Posterior cingulate gyrus (tissue), 11 donors: ENCODE measurements at regions not wholly inside any gene's neighbourhood (a gene's known extent, or its start where the extent isn't known, plus 50 kb on each side); places are given as distances from the start of the nearest gene placed in this dataset.

Experiments
- DNase-seq, 10 donors: peaks; one replicate each; pipeline versions ENCODE4 v3.0.0 to v3.0.0-alpha.2; 2020 to 2021; ENCODE audit warnings: mixed read lengths in 3 of 10
- intact Hi-C: fragments of 100-400 bp; cut with DNase I; formaldehyde crosslinking; loops from one replicate; pipeline ENCODE4 v1.15.1; 2023

DNA sequence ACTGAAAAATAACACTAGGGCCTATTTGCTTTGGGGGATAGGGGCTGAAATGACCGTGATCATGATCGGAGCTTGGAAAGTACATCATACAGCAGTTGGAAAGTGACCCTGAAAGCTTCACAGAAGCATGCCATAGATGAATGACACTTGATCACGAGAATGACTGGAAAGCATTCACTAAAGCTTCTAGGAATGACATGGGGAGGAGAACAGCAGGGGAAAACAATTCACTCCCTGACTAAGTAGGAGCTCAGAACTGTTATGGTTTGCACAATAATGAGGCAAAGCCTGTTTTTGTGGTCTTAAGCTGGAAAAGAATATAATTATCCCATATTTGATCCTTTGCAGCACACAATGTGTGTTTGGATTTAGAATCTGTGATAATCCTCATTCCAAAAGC is 237.5 kb downstream of the NOL4 start:
- intact Hi-C loops, result no loop called here
- no peak for DNase-seq

DNA sequence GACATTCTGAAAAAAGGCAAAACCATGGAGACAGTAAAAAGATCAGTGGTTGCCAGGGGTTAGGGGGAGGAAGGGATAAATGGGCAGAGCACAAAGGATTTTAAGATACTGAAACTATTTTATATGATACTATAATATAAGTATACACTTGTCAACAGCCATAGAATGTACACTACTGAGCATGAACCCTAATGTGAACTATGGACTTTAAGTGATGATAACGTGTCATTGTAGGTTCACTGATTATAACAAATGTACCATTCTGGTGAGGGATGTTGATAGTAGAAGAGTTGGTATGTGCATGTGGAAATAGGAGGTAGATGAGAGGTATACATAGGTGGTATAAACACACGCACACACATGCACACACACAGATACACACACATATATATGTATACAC is 241.6 kb downstream of the NOL4 start:
- no peak for DNase-seq
- intact Hi-C loops, result no loop called here

DNA sequence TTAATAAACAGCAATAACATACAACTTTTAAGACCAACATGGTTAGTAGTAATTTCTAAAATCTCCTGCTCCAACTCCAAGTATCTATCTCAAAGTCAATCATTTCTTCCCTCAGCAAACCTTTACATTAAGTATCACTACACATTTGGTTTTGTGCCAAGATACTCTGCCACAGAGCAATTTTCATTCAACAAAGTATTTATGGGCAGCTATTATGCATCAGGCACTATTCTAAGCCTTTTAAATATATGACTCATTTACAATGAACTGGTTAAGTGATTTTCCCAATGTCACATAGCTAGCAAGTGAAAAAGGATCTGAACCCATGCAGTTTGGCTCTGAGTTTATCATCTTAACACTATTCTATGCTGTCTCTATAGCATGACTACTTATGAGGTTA is 264.3 kb downstream of the NOL4 start:
- DNase-seq, result no peak

DNA sequence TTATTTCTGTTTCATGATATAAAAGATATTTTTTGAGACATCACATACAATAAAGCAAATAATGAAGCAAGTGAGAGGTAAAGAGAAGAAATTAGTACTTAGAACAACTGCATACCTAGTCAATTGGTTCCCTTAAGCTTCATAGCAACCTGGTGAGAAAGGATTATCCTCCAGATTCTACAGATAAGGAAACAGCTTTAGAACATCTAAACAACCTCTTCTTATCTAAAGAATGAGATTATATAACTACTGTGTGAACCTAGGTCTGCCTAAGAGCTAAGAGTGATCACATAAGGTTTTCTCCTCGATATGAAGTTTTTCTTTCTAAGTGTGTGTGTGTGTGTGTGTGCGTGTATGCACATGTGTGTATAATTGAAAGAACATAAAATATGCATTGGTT is 265.1 kb downstream of the NOL4 start:
- intact Hi-C loops, result no loop called here

More for the DNA sequence above, 264.3 kb downstream of the NOL4 start:
- intact Hi-C loops, result no loop called here

DNA sequence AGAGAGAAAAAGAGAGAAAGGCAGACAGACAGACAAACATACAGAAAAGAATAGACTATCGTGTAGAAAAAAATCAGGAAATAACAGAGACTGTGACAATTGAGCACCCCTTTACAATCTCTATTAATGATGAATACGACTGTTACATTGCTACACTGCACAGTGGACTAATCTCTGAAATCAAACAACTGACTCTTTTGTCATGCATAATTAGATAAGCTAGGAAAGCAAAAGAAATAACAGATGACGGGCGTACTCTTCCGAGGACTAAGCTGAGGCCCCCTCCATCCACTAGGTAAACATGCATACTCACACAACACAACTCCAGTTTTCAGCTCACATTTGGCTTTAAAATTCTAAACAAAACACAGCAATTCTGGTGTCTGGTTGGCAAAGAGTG is 267.0 kb downstream of the NOL4 start:
- intact Hi-C loops, result no loop called here
- no peak for DNase-seq

More for the DNA sequence above, 265.1 kb downstream of the NOL4 start:
- DNase-seq, result no peak

DNA sequence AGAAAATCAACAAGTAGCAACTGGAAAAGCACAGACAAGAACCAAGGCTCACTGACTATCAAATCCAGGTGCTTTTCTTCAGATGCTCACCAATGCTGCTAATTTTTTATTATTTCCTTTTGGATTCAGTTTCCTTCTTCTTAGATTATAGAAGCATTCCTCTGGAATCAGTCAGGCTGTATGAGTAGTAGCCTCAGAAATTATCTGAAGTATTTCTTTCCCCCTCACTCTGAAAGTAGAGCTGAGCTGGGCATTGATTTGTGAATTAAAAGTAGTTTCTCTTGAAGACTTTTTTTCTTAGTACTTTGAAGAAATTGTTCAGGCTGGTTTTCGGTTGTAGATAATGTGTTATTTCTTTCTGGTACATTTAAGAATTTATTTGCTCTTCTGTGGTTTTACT is 273.7 kb downstream of the NOL4 start:
- DNase-seq, result no peak
- intact Hi-C loops, result no loop called here

DNA sequence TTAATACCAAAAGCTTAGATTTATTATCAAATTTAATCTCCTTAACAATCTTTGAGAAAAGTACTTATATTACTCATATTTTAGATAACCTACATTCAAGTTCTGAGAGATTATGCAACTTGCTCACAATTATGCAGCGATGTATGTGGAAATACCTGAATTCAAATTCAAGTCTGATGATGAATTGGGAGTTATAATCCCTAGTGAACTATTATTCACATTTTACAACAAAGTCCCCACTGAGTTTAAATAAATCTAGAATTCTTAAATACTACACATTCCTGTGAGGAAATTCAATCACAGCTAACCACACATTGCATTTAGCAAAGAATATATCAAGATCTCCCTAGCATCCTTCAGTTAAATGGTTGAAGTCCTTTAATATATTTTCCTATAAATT is 278.4 kb downstream of the NOL4 start:
- no peak for DNase-seq
- intact Hi-C loops, result no loop called here

DNA sequence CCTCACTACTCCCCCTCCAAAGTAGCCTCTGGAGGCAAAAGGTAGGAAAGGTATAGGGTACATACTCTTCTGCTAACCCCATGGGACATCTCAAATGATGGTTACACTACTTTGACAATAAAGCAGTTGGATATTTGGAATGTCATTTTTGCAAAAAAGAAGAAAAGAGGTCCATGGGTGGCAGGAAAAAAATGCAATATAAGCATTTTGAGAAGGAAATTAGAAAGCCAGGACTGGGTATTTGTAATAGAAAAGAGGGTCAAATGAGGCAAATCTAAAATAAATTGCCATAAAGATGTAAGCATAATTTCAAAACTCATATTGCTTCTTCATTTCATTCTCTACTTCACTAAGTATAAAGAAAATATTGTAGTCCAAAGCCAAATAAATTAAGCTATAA is 280.2 kb downstream of the NOL4 start:
- no peak for DNase-seq
- intact Hi-C loops, result no loop called here

DNA sequence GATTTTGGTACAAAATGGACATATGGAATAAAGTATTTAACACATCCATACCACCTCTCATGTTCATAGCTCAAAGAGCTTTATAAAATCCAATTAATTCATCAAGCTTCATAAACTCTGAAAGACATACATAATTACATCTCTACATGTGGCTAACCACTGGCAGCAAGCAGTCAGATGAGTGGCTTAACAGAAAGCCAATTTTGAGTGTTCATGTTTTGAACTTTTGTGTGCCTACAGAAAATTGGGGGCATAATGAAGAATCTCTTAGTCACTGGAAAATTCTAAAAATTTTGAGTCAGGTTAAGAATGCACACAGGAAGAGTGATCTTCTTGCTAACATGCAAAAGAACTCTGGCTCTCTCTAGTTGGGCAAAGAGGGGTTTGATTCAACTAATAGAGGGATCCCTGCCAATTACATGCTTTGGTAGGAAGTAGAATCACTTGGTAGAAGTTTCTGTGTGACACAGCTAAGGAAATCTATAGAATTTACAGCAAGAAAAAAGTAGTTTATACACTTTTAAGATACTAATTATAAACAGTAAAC is 287.4 kb downstream of the NOL4 start:
- no peak for DNase-seq
- intact Hi-C loops, result no loop called here

DNA sequence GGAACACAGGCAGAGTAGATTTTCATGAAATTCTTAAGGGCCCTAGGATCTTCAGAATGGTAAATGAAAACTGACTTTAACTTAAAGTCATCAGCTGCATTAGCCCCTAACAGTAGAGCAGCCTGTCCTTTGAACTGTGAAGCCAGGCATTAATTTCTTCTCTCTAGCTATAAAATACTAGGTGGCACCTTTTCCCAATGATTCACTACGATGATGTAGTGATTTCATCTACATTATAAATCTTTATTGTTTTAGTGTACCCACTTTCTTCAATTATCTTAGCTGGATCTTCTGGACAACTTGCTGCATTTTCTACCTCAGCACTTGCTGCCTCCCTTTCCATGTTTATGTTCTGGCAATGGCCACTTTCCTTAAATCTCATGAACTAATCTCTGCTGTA is 290.5 kb downstream of the NOL4 start:
- intact Hi-C loops, result no loop called here
- no peak for DNase-seq

DNA sequence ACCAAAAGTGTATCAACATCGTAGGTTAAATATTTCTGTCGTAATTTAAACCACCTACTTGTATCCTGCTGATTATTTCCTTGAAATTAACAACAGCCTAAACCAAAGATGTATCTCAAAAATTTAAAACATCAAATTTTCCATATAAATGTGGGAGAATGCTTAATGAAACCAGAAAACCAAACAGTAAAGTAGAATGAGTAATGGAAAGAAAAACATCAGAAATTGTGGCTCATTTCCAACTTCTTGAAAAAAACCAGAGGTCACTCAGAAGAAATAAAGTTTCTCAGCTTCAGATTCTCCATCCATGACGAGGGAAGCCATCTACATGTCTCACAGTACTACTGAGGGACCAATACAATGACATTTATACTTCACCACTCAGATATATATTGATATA is 296.5 kb downstream of the NOL4 start:
- intact Hi-C loops, result no loop called here
- no peak for DNase-seq

DNA sequence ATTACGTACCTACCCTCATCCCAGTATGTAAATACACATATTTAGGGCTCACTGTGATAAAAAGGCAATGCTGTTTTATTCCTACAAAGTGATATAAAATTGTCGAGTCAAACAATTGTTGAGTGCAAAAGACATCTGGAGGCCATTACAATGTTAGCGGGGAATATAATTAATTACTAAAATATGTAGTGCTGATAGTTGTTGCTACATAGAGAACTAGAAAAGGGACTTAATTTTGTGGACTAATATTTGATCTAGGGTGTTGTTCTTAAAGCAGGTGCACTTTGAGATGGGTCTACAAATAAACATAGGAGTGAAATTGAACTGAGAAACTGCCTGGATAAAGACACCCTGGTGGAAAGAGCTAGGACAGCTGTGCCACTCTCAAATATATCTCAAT is 300.1 kb downstream of the NOL4 start:
- DNase-seq, result no peak
- intact Hi-C loops, result no loop called here

DNA sequence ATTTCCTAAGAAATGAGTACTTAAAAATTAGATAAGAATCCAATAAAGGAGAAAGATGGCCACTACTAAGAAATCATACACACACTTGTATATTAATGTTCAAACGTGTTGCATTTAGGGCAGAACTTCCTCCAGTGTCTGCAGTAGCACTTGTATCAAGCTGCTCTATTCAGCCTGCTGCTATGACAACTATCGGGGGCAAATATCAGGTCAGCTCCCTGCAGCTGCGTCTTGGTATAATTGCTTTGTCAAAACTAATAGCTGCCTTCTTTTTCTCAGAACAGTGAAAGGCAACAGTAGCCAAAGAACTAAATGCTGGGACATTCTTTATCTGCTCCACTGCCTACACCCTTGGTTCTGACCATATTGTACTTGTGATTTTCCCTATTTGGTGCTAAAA is 300.7 kb downstream of the NOL4 start:
- no peak for DNase-seq
- intact Hi-C loops, result no loop called here

DNA sequence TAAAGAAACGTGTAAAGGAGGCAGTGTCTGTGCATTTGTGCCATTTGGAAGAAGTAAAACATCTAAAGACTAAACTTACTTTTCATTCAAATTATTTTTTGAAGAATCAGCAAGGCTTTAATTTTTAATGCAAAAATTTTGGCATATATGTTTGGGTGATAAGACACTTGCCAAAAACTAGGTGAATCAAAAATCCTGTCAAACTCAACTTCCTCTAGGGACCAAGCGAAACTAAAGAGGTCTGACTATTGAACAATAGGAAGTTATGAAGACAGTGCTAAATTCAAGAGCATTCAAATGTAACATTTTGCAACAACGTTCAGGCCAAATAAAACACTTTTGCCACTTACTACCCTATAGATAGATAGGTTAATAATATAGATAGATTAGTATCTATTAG is 306.1 kb downstream of the NOL4 start:
- intact Hi-C loops, result no loop called here
- DNase-seq, result no peak

DNA sequence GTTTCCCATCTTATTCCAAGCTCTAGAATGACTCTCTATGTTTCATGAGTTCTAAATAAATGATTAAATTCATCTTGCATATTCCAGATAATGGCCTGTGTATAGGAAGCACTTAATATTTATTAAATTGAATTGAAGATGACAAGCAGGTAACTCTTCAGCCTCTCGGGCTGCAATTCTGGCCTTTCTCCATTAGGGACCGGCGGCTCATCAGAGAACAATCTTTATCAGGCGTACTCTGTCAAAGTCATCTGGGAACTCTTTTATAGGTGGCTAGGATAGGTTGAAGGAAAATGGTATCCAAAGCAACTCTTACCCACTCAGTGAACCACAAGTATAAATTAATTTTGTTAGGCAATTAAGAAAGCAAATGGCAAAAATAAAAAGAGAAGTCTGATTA is 308.5 kb downstream of the NOL4 start:
- intact Hi-C loops, result no loop called here
- no peak for DNase-seq

DNA sequence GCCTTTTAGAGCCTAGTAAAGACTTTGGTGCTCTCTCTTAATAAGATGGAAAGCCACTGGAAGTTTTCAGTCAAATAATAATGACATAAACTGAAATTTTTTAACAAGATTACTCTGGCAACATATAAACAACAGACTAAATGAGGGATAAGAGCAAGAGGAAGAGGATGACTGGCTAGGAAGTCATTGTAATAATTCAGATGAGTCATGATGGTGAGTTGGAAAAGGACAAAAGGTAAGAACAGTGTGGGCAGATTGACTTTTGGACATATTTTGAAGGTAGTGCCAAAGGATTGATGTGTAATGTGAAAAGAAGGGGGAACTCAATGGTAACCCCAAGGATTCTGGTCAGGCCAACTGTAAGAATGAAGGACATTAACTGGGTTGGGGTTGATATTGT is 310.3 kb downstream of the NOL4 start:
- intact Hi-C loops, result no loop called here
- no peak for DNase-seq

DNA sequence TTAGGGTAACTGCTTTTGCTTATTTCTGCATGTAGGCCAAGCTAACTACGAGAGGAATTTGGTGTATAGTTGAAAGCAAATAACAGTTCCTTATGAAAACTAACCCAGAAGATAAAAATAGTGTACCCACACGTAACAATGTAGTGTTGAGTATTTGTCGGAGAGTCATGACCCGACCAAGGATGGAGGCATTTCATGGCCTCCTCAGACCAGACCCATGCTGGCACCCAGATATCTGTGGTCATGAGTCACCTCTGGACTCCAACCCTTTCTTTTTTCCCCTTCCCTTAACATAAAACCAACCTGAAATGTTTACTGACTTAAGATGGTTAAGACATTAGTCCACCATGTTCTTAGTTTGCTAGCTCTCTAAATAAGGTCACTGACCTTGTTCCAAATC is 318.7 kb downstream of the NOL4 start:
- no peak for DNase-seq
- intact Hi-C loops, result no loop called here

DNA sequence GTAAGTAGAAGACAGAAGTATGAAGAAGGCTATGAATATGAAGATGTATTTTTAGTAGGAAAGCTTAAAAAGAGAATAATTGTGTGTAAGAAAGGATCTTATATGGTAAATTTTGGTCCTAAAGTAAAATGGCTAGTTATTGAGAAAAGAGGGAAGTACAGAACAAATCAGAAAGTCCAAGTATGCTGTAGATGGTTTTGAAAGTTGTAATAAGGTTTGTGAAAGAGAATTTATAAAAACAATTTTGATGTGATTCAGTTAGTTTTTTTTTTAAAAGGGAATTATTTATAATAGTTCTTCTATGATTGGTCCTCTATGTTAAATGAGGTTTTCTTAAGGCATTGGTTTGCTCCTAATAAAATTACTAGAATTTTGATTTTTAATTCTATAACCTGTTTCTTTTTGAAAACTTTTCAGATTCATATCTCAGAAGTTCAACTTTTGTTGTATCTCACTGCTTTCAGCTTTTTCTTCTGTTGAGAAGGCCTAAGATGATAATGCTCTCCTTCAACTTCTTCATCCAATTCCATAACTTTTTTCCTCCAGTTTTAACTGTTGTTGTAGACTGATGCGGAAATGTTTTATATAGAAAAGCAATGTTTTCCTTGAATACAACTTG is 322.7 kb downstream of the NOL4 start:
- intact Hi-C loops, result no loop called here

DNA sequence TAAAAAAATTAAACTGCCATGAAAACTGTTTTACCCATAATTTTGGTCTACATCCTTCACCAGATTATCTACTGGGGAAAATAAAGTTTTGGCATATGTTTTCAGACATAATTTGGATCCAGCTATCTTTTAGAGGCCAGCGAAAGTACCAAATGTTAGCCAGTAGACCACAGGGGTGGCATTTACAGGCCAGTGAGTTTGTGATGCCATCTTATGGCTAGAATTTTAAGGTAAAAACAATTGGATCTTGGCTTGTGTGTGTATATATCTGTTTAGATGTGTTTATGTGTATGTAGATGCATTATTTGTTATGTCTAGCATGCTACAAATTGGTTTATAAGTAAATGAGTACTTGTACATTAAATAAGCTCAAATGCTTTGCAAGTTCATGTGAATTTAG is 322.6 kb downstream of the ASXL3 start:
- intact Hi-C loops, result no loop called here
- no peak for DNase-seq

More for the DNA sequence above, 322.7 kb downstream of the NOL4 start:
- no peak for DNase-seq

DNA sequence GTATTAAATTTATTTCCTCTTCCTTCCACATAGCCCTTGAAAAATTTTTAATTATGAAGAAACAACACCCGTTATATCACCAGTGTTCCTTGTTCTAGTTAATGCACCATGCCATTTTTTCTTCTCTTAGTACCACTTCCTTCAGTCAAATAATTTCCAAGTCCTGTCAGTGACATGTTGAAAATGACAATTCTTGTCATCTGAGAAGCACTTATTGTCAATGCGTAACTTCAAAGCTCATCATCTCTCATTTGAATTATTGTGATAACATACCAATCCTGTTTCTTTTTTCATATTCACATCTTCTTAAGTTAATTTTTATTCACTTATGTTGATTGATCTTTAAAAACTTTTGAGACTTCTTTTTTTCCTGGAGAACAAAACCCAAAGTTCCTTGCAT is 320.4 kb downstream of the ASXL3 start:
- intact Hi-C loops, result no loop called here
- no peak for DNase-seq

DNA sequence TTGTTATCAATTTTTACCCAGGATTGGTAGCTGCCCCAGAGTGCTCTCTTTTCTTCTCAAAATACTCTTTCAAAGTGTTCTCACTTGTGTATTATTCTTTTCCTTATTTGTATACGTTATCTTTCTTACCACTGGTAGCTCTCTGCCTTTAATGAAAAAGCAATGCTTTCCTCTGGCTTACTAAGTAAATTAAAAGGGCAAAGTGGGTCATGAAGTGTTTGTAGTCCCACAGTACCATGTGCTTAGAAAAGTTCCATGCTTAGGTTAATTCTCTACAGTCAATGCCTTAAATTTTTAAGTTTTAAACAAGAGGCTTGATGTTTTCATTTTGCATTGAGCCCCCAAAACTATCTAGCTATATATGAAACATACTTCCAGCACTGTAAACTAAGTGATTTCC is 300.2 kb downstream of the ASXL3 start:
- intact Hi-C loops, result no loop called here
- DNase-seq, result no peak

DNA sequence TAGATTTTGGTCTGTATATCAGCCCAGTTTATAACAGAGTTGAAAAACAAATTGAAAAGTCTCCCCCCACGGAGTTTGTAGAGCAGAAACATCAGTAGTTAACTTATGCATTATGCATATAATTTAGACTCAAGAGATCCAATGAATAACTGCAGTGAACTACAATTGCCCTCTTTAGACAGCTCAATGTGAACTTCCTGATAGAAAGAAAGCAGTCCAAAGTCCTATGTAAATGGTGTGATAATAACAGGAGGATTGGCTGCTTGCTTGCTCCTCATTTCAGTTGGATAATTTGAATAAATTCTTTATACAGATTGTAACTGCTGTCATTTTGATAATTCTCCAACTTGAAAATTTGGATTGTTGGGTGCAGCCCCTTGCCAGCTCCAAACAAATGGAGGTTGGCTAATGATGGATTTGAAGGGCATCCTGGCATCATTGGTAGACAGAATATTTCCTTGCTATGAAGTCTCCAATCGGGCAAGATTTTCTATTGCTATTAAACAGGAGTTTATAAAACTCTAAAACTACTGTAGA is 297.1 kb downstream of the ASXL3 start:
- intact Hi-C loops, result no loop called here

DNA sequence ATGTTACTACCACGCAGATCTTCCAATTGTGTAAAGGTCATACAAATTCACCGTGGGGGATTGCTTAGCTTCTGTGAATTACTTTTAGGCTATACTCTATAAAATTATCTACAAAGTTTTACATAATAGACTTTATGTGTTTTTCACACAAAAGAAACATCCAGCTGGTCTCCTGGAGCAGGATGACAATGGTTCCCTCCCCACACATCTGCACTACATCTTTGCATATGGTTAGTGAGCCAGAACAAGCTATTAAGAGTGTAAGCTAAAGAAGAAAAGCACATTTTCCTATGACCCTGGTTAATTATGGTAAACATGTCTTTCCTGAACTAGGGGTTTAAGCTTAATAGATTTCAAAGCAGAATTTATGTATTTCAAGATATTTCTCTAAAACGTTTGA is 295.1 kb downstream of the ASXL3 start:
- intact Hi-C loops, result no loop called here
- no peak for DNase-seq

More for the DNA sequence above, 297.1 kb downstream of the ASXL3 start:
- no peak for DNase-seq
